IMR-90 (cell line): ENCODE measurements at regions not wholly inside any gene's neighbourhood (a gene's known extent, or its start where the extent isn't known, plus 50 kb on each side); places are given as distances from the start of the nearest gene placed in this dataset.
"Not testable (repeated sequence)": the region's sequence is repeated elsewhere in the genome, so short reads cannot be mapped to it uniquely, and the experiment has no call there.

ENCODE experiments used
- ATAC-seq: fragments of 200-7000 bp; cut with Tn5 transposase; 2 replicates; pipeline ENCODE4 v1.9.1; 2020; ENCODE audit warnings: low read depth, mild to moderate bottlenecking, moderate library complexity
- BruUV-seq: library from RNA; stranded (reverse); fragments of 400-500 nt; replicated peaks from 2 replicates; lab custom pipeline; 2021; lab: Mats Ljungman, UMichigan
- CTCF ChIA-PET: fragments of 300-600 bp; formaldehyde crosslinking; extraction: SDS; loops from one replicate; lab custom pipeline; 2021; ENCODE audit warnings: antibody characterized with exemption; lab: Yijun Ruan, JAX
- POLR2A ChIA-PET: fragments of 300-600 bp; sonication (Branson Sonifier 250); formaldehyde crosslinking; loops from one replicate; lab custom pipeline; 2022; ENCODE audit warnings: antibody characterized with exemption; ENCODE audit not compliant: unreplicated experiment; lab: Charles Lee
- DNase-seq: peaks from one replicate; pipeline ENCODE4 v3.0.0; 2013
- H2AFZ ChIP-seq: replicated peaks from 2 replicates; pipeline ENCODE3; 2013; ENCODE audit warnings: low read length, mild to moderate bottlenecking; ENCODE audit not compliant: poor library complexity
- H2AK5ac ChIP-seq: 2 replicates; pipeline ENCODE4 v1.6.1; 2013; ENCODE audit warnings: low read depth, low read length, inconsistent platforms
- H2AK9ac ChIP-seq: replicated peaks from 2 replicates; pipeline ENCODE3; 2013; ENCODE audit warnings: mild to moderate bottlenecking, low read depth, low read length, moderate library complexity; ENCODE audit not compliant: poor library complexity
- H2BK120ac ChIP-seq: 2 replicates; pipeline ENCODE4 v1.6.1; 2013; ENCODE audit warnings: low read depth, low read length, inconsistent platforms
- H2BK15ac ChIP-seq: 3 replicates; pipeline ENCODE4 v1.6.1; 2013; ENCODE audit warnings: low read depth, low read length, inconsistent platforms
- H2BK20ac ChIP-seq: 2 replicates; pipeline ENCODE4 v1.6.1; 2013; ENCODE audit warnings: low read depth, mild to moderate bottlenecking, inconsistent platforms, low read length, moderate library complexity
- H2BK5ac ChIP-seq: 2 replicates; pipeline ENCODE4 v1.6.1; 2013; ENCODE audit warnings: mild to moderate bottlenecking, low read depth, low read length, inconsistent platforms; ENCODE audit not compliant: poor library complexity, severe bottlenecking
- H3K14ac ChIP-seq: replicated peaks from 2 replicates; pipeline ENCODE4 v1.6.1; 2013; ENCODE audit warnings: low read depth, low read length, inconsistent platforms
- H3K18ac ChIP-seq: 2 replicates; pipeline ENCODE4 v1.6.1; 2013; ENCODE audit warnings: low read depth, low read length, control low read depth
- H3K23ac ChIP-seq: 2 replicates; pipeline ENCODE4 v1.6.1; 2013; ENCODE audit warnings: low read depth, low read length, inconsistent platforms
- H3K27ac ChIP-seq: 2 replicates; pipeline ENCODE4 v1.5.1; 2013; ENCODE audit warnings: mild to moderate bottlenecking, control low read depth, low read length; ENCODE audit not compliant: insufficient read depth
- H3K27me3 ChIP-seq: 2 replicates; pipeline ENCODE4 v1.6.1; 2013; ENCODE audit warnings: low read length; ENCODE audit not compliant: control insufficient read depth, insufficient read depth
- H3K36me3 ChIP-seq: 2 replicates; pipeline ENCODE4 v1.6.1; 2013; ENCODE audit warnings: low read length, mixed read lengths; ENCODE audit not compliant: control insufficient read depth, insufficient read depth
- H3K4ac ChIP-seq: 2 replicates; pipeline ENCODE4 v1.6.1; 2013; ENCODE audit warnings: low read depth, low read length, inconsistent platforms
- H3K4me1 ChIP-seq: 2 replicates; pipeline ENCODE4 v1.6.1; 2013; ENCODE audit warnings: low read length, mixed read lengths; ENCODE audit not compliant: control insufficient read depth, insufficient read depth
- H3K4me2 ChIP-seq: 2 replicates; pipeline ENCODE4 v1.6.1; 2013; ENCODE audit warnings: low read depth, mild to moderate bottlenecking, control low read depth, low read length, moderate library complexity
- H3K4me3 ChIP-seq: 2 replicates; pipeline ENCODE4 v1.5.1; 2013; ENCODE audit warnings: low read depth, mild to moderate bottlenecking, control low read depth, low read length, moderate library complexity; ENCODE audit not compliant: insufficient read depth
- H3K56ac ChIP-seq: 2 replicates; pipeline ENCODE4 v1.6.1; 2013; ENCODE audit warnings: low read length, inconsistent platforms; ENCODE audit not compliant: insufficient read depth; ENCODE audit errors: extremely low read depth
- H3K79me1 ChIP-seq, 2 experiments: 2 replicates each; pipeline ENCODE4 v1.6.1; 2013; ENCODE audit warnings: low read length in 2 of 2, inconsistent platforms in 1 of 2, low read depth in 1 of 2
- H3K9ac ChIP-seq: 2 replicates; pipeline ENCODE4 v1.6.1; 2013; ENCODE audit warnings: low read depth, low read length, control low read depth
- H3K9me1 ChIP-seq: 2 replicates; pipeline ENCODE4 v1.6.1; 2013; ENCODE audit warnings: low read length, inconsistent platforms; ENCODE audit not compliant: insufficient read depth
- H3K9me3 ChIP-seq: 2 replicates; pipeline ENCODE4 v1.6.1; 2013; ENCODE audit warnings: low read length; ENCODE audit not compliant: control insufficient read depth, insufficient read depth
- H4K20me1 ChIP-seq: 2 replicates; pipeline ENCODE4 v1.6.1; 2013; ENCODE audit warnings: low read length, inconsistent platforms; ENCODE audit not compliant: insufficient read depth
- H4K5ac ChIP-seq: 2 replicates; pipeline ENCODE4 v1.6.1; 2013; ENCODE audit warnings: mild to moderate bottlenecking, low read depth, low read length, control low read depth
- H4K8ac ChIP-seq, 2 experiments: 2 replicates each; pipeline ENCODE4 v1.6.1; 2013; ENCODE audit warnings: low read depth in 2 of 2, low read length in 2 of 2, control low read depth in 1 of 2, inconsistent platforms in 1 of 2
- H4K91ac ChIP-seq: 2 replicates; pipeline ENCODE4 v1.6.1; 2013; ENCODE audit warnings: low read depth, low read length, inconsistent platforms; ENCODE audit not compliant: insufficient read depth
- WGBS, 2 experiments: methylation state at CpG; one replicate each; pipeline versions ENCODE4 v1.1.5 to v1.1.7; 2013; ENCODE audit warnings: missing lambda C conversion rate in 2 of 2; ENCODE audit not compliant: insufficient read length in 1 of 2; ENCODE audit errors: extremely low coverage in 2 of 2; 5-methylcytosine and 5-hydroxymethylcytosine counted together
- dilution Hi-C: fragments of 300-500 bp; cut with HindIII; formaldehyde crosslinking; loops from one replicate; pipeline ENCODE4 v1.14.3; 2018; ENCODE audit warnings: low sequenced_read_pairs; ENCODE audit not compliant: unreplicated experiment
- in situ Hi-C: fragments of 300-500 bp; cut with MboI; formaldehyde crosslinking; loops from 3 replicates; pipeline ENCODE4 v1.14.3; 2019; ENCODE audit warnings: low sequenced_read_pairs, inconsistent platforms, mixed read lengths
- intact Hi-C: fragments of 100-400 bp; cut with micrococcal nuclease; formaldehyde crosslinking; loops from 2 replicates; pipeline ENCODE4 v1.10.0; 2022

DNA sequence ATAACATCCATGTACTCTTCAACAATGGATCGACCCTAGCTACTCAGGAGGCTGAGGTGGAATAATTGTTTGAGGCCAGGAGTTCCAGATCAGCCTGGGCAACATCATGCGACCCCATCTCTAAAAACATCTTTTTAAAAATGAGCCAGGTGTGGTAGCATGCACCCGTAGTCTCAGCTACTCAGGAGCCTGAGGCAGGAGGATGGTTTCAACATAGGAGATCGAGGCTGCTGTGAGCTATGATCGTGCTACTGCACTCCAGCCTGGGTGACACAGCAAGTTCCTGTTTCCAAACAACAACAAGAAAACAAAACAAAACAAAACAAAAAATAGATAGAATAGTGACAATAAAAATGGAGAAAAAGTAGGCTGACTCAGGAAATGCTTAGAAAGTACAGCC lies 138.3 kb downstream of the POTEM start:
- H2BK120ac ChIP-seq, H3K14ac ChIP-seq, H3K27me3 ChIP-seq, H3K9ac ChIP-seq, ATAC-seq, H2BK15ac ChIP-seq, H3K4me2 ChIP-seq, DNase-seq, H4K20me1 ChIP-seq, H3K4me3 ChIP-seq, H2BK5ac ChIP-seq, H2AK9ac ChIP-seq, H3K9me1 ChIP-seq, BruUV-seq, intact Hi-C loops, H3K23ac ChIP-seq, in situ Hi-C loops, H4K5ac ChIP-seq, H3K18ac ChIP-seq, H3K9me3 ChIP-seq, H3K79me1 ChIP-seq, H4K91ac ChIP-seq, dilution Hi-C loops, H3K4ac ChIP-seq, H2BK20ac ChIP-seq, H3K4me1 ChIP-seq, H4K8ac ChIP-seq, H2AFZ ChIP-seq, H3K27ac ChIP-seq, H3K36me3 ChIP-seq, H3K56ac ChIP-seq, CTCF ChIA-PET, H2AK5ac ChIP-seq, POLR2A ChIA-PET: not testable (repeated sequence)
- no CpG with 5 or more reads among the region's 5 CpGs for WGBS, 2 experiments

GRCh38 chr14:19109887-19110286 lies 142.7 kb downstream of the POTEM start:
- CTCF ChIA-PET, H2BK5ac ChIP-seq, H3K18ac ChIP-seq, H3K14ac ChIP-seq, H3K4me3 ChIP-seq, intact Hi-C loops, H2AK5ac ChIP-seq, H3K9me1 ChIP-seq, H3K27ac ChIP-seq, H2BK15ac ChIP-seq, H3K9me3 ChIP-seq, H4K5ac ChIP-seq, H4K8ac ChIP-seq, dilution Hi-C loops, H3K27me3 ChIP-seq, H2BK120ac ChIP-seq, H4K20me1 ChIP-seq, H3K36me3 ChIP-seq, H3K4me1 ChIP-seq, ATAC-seq, in situ Hi-C loops, POLR2A ChIA-PET, H2AK9ac ChIP-seq, H3K4me2 ChIP-seq, H2AFZ ChIP-seq, H3K23ac ChIP-seq, H4K91ac ChIP-seq, H3K56ac ChIP-seq, DNase-seq, H2BK20ac ChIP-seq, BruUV-seq, H3K9ac ChIP-seq, H3K4ac ChIP-seq, H3K79me1 ChIP-seq: not testable (repeated sequence)
- no CpG with 5 or more reads among the region's 2 CpGs for whole genome bisulfite sequencing, 2 experiments
